ENCODE measurements at regions not wholly inside any gene's neighbourhood (a gene's known extent, or its start where the extent isn't known, plus 50 kb on each side); places are given as distances from the start of the nearest gene placed in this dataset.

DNA sequence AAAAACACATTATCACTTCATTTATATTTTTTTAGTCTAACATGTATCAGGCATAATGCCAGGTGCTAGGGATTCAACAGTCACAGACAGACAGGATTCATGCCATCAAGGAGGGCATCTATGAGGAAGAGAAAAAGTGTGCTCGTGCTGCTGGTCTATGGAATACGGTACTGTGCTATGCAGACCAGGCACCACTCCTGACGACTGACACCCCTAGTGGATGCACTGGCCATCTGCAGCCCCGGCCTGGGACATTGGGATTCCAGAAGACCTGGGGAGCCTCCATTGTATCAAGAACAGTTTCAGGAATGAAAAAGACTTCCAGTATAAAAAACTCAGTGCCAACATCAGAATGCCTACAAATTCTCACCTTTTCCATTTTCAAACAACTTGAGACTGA, 94.0 kb downstream of the KLF12 start:
- peak; percentile 18 for DNase-seq

DNA sequence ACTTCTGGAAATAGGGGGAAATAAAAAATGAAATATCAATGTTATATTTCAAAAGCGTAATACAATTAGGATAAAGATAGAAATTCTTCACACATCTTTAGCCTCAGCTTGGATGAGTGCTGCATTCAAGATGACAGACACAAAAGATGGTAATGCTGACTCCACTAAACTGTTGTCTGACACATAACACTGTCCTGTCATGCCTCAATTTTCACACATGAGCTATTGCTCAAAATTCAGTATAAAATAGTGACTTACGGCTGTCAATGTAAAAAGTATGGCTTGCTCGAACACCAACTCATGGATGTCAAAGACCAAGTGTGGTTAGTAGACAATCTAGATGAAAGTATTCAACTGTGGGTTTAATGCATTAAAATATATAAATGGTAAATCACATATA, 94.5 kb downstream of the KLF12 start:
- no peak for DNase-seq

DNA sequence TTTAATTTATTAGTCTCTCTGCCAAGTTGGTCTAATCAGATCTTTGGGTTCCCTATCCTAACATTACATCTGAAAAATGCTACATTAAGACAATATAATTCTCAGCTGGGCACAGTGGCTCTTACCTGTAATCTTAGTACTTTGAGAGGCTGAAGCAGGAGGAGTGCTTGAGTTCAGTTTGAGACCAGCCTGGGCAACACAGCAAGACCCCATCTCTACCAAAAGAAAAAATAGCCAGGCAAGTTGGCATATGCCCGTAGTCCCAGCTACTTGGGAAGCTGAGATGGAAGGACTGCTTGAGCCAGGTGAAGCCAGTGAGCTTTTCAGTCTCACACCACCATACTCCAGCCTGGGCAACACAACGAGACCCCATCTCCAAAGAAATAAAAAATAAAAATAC, 95.0 kb downstream of the KLF12 start:
- DNase-seq: no peak

DNA sequence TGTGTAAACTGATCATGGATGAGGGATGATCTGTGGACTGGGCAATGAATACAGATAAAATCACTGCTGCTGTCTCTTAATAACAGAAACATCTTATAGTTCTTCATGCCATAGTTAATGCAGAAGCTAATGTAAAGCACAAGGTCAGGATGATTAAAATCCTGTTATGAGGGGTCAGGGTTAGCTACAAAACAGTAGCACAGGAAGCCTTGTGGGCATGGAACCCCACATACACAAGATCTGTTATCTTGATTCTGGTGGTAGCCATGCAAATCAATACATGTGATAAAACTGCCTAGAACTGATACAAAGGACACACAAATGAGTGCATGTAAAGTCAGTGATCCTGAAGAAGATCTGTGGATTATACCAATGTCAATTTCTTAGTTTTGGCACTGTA, 96.4 kb downstream of the KLF12 start:
- no peak for DNase-seq

DNA sequence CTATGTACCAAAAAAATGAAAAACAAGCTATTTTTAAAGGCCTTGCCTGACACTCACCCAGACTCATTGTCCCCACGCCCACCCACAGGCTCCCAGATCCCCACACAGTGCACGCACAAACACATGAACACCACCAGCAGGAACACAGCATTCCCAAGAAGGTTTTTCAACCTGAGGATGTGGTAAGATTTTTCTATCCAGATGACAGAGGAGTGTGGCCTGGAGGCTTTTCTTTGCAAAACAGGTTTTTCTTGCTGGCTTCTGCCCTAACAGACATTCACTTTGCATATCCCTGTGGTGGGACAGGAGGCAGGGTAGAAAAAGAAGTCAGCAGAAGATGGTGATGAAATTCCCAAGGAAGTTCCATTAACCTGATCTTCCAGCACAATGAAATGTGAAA, 97.8 kb downstream of the KLF12 start:
- DNase-seq: no peak

DNA sequence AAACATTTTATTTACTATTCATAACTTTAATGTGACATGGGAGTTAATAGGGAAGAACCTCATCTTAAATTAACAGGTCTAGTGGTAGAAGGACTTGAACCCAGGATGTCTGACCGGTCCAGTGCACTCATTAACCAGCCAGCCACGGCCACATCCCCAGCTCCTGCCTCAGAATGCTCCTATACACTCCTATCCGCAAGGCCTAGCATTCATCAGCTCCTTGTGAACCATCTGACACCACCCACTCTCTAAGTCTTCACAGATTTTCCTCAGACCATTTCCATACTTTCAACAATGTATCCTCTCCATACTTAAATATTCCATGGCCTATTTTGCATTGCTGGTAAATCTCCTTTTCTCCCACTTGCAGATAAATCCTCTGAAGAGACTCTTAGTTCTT, 98.3 kb downstream of the KLF12 start:
- no peak for DNase-seq

DNA sequence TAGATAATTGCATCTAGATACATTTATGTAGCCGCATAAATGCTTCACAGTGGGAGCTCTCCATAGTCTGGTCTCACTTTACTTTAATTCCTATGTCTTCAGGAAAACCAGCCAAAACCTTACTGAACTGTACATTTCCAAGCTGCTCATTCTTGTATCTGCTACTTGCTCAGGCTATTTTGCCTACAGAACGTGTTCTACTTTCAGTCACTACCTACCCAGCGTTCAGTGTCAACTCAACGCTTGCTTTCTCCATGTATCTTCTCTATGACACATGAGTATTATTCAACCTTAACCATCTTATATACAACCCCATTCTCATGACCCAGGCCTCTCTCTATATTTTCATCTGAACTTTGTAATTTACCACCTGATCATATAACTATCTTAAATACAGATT, 101.9 kb downstream of the KLF12 start:
- DNase-seq: no peak

- no peak for DNase-seq
Observed at GRCh38 chr13:74027161-74027779, 106.9 kb downstream of the KLF12 start.

GRCh38 chr13:74026753-74027152, 107.5 kb downstream of the KLF12 start:
- peak; percentile 70 for DNase-seq

DNA sequence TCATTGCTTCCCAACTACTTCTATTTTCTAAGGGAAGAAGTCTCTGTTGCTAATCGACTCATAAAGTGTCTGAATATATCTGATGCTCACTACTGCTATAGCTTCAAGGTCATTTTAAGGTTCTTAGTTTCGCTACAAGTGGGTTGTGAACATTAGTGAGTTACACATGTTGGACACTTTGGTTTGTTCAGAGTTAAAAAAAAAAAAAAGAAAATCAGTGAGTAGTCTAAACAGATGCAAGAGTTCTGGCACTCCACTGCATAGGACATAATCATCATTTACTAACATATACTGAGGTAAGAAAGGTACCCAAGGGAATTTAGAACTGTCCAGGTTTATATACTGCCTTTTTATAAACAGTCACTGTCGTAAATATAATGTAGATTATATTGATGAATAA, 108.8 kb downstream of the KLF12 start:
- DNase-seq: no peak

DNA sequence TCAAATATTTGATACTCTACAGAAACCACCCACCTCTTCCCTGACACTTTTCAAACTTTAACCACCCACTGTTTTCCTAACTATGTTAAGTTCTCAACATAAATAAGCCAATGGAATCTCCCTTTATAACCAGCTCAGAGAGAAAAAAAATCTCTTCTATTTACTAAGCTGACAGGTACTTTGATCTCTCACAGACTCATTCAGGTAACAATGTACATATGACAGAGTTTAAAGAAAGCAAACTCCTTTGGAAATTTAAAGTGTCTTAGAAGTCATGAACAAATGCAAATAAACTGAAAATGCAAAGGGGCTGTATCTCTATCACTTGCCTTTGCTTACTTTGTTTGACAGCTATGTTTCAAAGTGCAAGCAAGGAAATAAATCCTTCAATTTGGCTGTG, 109.3 kb downstream of the KLF12 start:
- no peak for DNase-seq

- no peak for DNase-seq
Observed at GRCh38 chr13:74024314-74024713, 109.9 kb downstream of the KLF12 start.

- DNase-seq: no peak
Observed at GRCh38 chr13:74023484-74023883, 110.7 kb downstream of the KLF12 start.

DNA sequence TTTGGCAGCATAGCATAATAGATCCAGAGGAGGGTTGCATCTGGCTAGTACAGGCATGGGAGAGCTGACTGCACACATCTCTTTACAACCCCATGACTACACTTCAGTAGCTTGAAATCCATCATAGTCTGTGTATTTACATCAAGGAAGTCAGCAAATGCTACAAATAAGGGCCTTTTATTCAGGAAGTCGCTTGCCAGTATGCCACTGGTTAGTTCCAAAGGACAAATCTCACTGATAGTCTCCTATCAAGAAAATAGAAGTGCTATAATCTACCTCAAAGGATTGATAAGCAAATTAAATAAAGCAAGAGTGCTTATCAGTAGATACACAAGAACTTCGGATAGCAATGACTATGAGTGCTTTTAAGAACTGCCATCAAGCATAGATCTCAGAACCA, 112.7 kb downstream of the KLF12 start:
- no peak for DNase-seq

GRCh38 chr13:74018062-74018431, 116.2 kb downstream of the KLF12 start:
- no peak for DNase-seq

- no peak for DNase-seq
Observed at GRCh38 chr13:74017301-74018061, 116.7 kb downstream of the KLF12 start.

DNA sequence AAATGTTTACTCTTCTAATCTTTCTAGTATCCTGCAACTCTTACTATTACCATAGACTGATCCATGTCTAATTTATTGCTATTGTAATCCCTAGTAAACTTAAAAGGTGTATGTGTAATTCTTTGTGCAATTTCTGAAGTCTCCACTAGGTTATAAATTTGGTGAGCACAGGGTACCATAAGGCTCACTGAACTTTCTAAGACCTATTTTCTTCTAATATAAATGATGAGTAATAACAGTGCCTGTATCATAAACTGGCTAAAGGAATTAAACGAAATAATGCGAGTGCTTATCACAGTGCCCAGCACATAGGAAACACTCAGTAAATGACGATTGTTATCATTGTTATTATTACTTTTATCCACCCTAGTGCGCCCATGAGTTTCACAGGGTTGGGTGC, 119.1 kb downstream of the KLF12 start:
- DNase-seq: no peak

DNA sequence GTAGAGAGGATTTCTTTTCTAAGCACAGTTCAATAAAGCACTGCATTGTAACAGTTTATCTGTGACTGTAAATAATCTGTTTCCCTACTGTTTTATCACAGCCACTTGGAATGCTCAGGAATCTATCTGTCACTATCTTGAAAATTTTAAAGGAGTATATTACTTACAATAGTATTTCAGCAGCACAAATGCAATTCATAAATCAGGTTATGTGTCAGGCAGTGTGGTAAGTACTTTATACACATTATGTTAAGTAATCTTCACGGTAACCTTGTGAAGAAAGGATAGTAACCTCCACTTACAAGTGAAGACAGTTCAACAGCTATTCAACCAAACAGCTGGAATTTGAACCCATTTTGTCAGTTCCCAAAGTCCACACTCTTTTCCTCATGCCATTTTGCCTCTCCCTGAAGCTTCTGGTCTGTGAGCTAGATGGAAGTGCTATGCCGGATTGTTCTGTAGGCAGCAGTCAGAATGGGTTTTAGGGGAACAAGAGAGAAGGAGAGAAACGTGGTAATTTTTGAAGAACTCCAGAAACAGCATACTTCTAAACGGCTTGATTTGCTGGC, 125.0 kb downstream of the KLF12 start:
- no peak for DNase-seq

GRCh38 chr13:74006666-74007065, 127.5 kb downstream of the KLF12 start:
- DNase-seq: no peak

GRCh38 chr13:74005320-74006157, 128.7 kb downstream of the KLF12 start:
- no peak for DNase-seq

- DNase-seq: no peak
Observed at GRCh38 chr13:74004109-74004508, 130.1 kb downstream of the KLF12 start.

GRCh38 chr13:74003374-74003773, 130.8 kb downstream of the KLF12 start:
- no peak for DNase-seq

GRCh38 chr13:74000876-74001275, 133.3 kb downstream of the KLF12 start:
- DNase-seq: no peak

DNA sequence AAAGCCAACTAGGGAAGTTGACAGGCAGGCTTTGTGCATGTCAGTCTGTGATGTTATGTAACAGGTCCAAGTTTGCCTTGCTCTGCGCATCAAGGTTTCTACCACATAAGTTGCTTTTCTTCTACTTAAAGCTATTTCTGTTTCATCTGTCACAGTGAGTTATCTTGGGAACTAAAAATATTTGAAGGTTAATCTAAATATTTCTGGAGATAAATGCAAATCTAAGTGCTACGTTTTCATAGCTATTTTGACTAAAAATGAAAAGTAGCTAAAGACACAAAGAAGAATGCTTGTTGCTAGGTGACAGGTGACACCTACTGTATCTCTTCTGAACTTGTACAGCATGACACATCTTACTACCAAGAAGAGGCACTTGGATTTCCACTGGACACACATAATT, 135.6 kb downstream of the KLF12 start:
- DNase-seq: no peak
